SH-SY5Y (cell line): ENCODE measurements at regions not wholly inside any gene's neighbourhood (a gene's known extent, or its start where the extent isn't known, plus 50 kb on each side); places are given as distances from the start of the nearest gene placed in this dataset.

Experiments
- GATA2 ChIP-seq: IDR thresholded peaks from 2 replicates; pipeline ENCODE4 v1.6.1; 2011; ENCODE audit warnings: mild to moderate bottlenecking, low read depth, low read length
- GATA3 ChIP-seq: IDR thresholded peaks from 2 replicates; pipeline ENCODE4 v1.6.1; 2011; ENCODE audit warnings: low read depth, mild to moderate bottlenecking, low read length, moderate library complexity

GRCh38 chr12:23474438-23474976, 475.0 kb downstream of the SOX5 start:
- TF ChIP-seq GATA2 (no peak), GATA3 (no peak)
